ENCODE measurements at regions not wholly inside any gene's neighbourhood (a gene's known extent, or its start where the extent isn't known, plus 50 kb on each side); places are given as distances from the start of the nearest gene placed in this dataset.

DNA sequence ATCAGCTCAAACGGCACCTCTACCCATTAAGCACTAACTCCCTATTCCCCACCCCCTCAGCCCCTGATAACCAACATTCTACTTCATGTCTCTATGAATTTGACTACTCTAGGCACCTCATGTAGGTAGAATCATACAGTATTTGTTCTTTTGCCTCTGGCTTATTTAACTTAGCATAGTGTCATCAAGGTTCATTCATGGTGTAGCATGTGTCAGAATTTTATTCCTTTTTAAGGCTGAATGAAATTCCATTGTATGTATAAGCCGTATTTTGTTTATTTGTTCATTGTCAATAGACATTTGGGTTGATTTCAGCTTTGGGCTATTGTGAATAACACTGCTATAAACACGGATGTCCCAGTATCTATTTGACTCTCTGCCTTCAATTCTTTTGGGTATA is 794.9 kb upstream of the SOX9 start:
- no peaks in the 10 kb centered on the region for H3K36me3 Mint-ChIP-seq (ENCODE audit: unreplicated experiment)
- H3K9me3 Mint-ChIP-seq (ENCODE audit: unreplicated experiment) = peaks cover 2% of the 10 kb centered on the region
- TF ChIP-seq, protein P1, sequence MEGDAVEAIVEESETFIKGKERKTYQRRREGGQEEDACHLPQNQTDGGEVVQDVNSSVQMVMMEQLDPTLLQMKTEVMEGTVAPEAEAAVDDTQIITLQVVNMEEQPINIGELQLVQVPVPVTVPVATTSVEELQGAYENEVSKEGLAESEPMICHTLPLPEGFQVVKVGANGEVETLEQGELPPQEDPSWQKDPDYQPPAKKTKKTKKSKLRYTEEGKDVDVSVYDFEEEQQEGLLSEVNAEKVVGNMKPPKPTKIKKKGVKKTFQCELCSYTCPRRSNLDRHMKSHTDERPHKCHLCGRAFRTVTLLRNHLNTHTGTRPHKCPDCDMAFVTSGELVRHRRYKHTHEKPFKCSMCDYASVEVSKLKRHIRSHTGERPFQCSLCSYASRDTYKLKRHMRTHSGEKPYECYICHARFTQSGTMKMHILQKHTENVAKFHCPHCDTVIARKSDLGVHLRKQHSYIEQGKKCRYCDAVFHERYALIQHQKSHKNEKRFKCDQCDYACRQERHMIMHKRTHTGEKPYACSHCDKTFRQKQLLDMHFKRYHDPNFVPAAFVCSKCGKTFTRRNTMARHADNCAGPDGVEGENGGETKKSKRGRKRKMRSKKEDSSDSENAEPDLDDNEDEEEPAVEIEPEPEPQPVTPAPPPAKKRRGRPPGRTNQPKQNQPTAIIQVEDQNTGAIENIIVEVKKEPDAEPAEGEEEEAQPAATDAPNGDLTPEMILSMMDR (IDR thresholded peaks at IDR 0.05; ENCODE audit: partially characterized antibody, unreplicated experiment) = no peak
- H3K27ac Mint-ChIP-seq (ENCODE audit: unreplicated experiment) = no peak overlapping the region
- no peak overlapping the region for H3K4me3 Mint-ChIP-seq (ENCODE audit: unreplicated experiment)
- H3K4me1 Mint-ChIP-seq (ENCODE audit: low read depth, unreplicated experiment) = no peaks in the 10 kb centered on the region
- no peaks in the 10 kb centered on the region for H3K27me3 Mint-ChIP-seq (ENCODE audit: unreplicated experiment)
- no peak for DNase-seq

DNA sequence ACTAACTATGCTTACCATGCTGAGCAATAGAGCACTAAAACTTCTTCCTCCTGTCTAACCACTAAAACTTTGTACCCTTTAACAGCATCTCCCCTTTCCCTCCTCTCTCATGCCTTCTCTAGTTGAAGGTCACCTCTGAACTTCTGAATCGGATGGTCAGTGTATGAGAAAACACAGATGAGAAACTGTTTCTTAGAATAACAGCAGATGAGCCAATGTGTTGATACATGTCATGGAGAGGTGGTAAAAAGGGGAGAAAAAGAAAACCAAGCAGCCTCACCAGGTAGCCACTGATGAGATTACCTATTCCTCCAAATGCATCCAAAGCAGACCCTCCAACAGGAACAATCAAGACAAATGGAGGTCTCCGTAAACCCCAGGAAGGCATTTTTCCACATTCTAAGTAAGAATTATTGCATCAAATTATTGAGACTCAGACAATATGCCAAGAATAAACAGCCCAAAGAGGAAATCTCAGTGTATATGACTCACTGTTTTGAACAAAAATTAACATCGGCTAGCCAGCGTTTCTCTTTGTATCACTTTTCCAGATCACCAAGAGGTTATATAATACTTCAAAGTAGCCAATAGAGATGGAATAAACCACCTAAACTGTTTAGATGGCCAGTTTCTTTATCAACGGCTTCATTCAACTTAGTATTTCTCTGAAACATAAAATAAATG is 793.3 kb upstream of the SOX9 start:
- no peak for DNase-seq
- Mint-ChIP-seq H3K27me3 (ENCODE audit: unreplicated experiment) (no peaks in the 10 kb centered on the region), H3K4me3 (ENCODE audit: unreplicated experiment) (no peak overlapping the region), H3K4me1 (ENCODE audit: low read depth, unreplicated experiment) (no peaks in the 10 kb centered on the region), H3K9me3 (ENCODE audit: unreplicated experiment) (peaks cover 2% of the 10 kb centered on the region), H3K27ac (ENCODE audit: unreplicated experiment) (no peak overlapping the region), H3K36me3 (ENCODE audit: unreplicated experiment) (no peaks in the 10 kb centered on the region)
- TF ChIP-seq, protein P1 (IDR thresholded peaks at IDR 0.05; ENCODE audit: partially characterized antibody, unreplicated experiment) = no peak

DNA sequence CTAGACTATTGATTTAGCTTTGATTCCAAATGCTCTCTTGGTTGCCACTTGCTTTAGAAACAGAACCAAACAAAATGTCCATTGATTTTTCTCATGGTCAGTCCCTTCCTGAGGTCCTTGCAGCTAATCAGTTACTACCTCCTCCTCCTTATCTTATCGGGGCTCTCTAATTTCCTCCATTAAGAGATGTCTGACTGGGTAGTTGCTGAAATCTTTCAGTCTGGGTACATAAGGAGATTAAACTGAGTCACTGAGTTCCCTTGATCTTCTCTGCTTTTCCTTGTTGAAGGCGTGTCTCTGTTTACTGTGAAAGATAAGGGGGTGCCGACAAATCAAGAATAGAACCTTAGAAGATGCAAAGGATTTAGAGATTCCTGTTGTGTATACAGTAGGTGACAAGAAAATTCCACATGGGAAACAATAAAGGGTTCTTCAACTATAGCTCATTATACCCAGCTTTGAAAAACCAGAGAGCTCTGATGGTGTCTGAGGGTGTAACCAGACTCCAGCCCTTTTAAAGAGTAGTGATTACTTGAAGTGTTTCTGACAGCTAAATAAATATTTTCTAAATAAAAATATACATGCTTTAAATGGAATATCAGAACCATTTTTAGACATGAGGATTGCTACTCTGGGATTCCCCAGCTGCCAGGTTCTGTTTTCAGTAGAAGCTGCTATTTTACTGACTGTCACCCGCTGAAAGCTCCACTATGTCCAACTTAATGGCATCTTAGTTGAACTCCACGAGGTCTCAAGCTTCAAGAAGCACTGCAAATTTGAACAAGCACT is 791.3 kb upstream of the SOX9 start:
- Mint-ChIP-seq H3K4me3 (ENCODE audit: unreplicated experiment) (no peak overlapping the region), H3K9me3 (ENCODE audit: unreplicated experiment) (peaks cover 2% of the 10 kb centered on the region), H3K27me3 (ENCODE audit: unreplicated experiment) (no peaks in the 10 kb centered on the region), H3K4me1 (ENCODE audit: low read depth, unreplicated experiment) (peaks cover 6% of the 10 kb centered on the region), H3K27ac (ENCODE audit: unreplicated experiment) (no peak overlapping the region), H3K36me3 (ENCODE audit: unreplicated experiment) (no peaks in the 10 kb centered on the region)
- TF ChIP-seq, protein P1 (IDR thresholded peaks at IDR 0.05; ENCODE audit: partially characterized antibody, unreplicated experiment) = no peak
- no peak for DNase-seq

DNA sequence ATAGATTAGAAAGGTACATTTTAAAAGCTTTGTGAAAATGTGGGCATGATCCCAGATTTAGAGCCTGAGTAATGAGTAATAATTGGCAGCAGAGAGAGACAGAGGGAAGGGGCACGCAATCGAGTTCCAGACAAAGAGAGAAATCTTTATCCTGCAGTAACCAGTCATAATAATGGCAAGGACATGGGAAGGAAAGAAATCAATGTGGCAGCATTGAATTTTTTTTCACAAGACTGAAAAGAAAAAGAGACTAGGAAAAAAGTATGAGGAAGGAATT is 790.8 kb upstream of the SOX9 start:
- Mint-ChIP-seq H3K36me3 (ENCODE audit: unreplicated experiment) (no peaks in the 10 kb centered on the region), H3K4me1 (ENCODE audit: low read depth, unreplicated experiment) (peaks cover 6% of the 10 kb centered on the region), H3K9me3 (ENCODE audit: unreplicated experiment) (peaks cover 2% of the 10 kb centered on the region), H3K27me3 (ENCODE audit: unreplicated experiment) (no peaks in the 10 kb centered on the region), H3K27ac (ENCODE audit: unreplicated experiment) (no peak overlapping the region), H3K4me3 (ENCODE audit: unreplicated experiment) (no peak overlapping the region)
- TF ChIP-seq, protein P1 (IDR thresholded peaks at IDR 0.05; ENCODE audit: partially characterized antibody, unreplicated experiment) = no peak
- DNase-seq = no peak

DNA sequence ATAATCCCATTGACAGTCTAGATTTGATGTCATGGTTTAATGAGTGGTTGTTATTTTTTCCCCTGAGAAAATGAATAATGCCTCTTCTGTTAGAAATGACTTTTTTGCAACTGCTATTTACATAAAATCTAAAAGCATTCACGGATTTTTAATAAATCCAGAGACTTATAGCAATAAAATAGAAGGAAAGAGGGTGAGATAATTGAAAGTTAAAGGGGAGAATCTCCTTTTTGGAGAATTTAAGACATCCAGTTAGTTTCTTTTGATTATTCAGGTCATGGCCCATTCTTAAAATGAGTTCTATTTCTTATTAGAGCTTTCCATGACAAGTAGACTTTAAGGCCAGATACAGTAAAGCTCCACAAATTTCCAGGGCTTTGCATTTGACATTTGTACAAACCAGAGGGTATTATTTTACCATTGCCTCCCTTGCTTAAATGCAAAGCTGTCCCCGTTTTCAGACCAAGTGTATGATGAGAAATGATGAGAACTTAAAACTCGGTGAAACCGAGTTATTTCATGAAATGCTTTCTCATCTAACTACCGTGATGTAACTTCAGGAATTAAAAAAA is 789.0 kb upstream of the SOX9 start:
- Mint-ChIP-seq H3K4me1 (ENCODE audit: low read depth, unreplicated experiment) (peaks cover 6% of the 10 kb centered on the region), H3K27me3 (ENCODE audit: unreplicated experiment) (no peaks in the 10 kb centered on the region), H3K27ac (ENCODE audit: unreplicated experiment) (no peak overlapping the region), H3K36me3 (ENCODE audit: unreplicated experiment) (no peaks in the 10 kb centered on the region), H3K9me3 (ENCODE audit: unreplicated experiment) (peaks cover 2% of the 10 kb centered on the region), H3K4me3 (ENCODE audit: unreplicated experiment) (no peak overlapping the region)
- no peak for DNase-seq
- TF ChIP-seq, protein P1 (IDR thresholded peaks at IDR 0.05; ENCODE audit: partially characterized antibody, unreplicated experiment) = no peak

Measured in glutamatergic neuron (in vitro differentiated cells).